ENCODE measurements at regions not wholly inside any gene's neighbourhood (a gene's known extent, or its start where the extent isn't known, plus 50 kb on each side); places are given as distances from the start of the nearest gene placed in this dataset.
A peak's percentile ranks its signal among the peaks of the same experiment; 100 is the strongest.

DNA sequence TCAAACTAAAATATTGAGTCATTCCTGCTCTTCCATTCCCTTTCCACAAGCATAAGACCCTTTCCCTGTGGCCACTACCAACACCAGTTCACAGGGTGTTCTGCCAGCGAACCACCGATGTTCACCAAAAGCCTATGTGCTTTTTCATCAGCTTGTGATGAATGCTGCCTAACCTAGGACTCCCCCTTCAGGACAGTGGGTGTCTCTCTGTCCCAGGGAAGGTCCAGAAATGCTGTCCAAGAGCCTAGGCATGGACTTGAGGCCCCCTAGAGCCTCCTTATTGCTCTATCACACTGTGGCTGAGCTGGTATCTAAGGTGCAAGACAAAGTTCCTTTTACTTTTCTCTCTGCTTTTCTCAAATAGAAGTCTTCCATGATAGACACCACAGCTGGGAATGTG is 1015.6 kb downstream of the PCDH19 start:
- TF ChIP-seq, protein P1, sequence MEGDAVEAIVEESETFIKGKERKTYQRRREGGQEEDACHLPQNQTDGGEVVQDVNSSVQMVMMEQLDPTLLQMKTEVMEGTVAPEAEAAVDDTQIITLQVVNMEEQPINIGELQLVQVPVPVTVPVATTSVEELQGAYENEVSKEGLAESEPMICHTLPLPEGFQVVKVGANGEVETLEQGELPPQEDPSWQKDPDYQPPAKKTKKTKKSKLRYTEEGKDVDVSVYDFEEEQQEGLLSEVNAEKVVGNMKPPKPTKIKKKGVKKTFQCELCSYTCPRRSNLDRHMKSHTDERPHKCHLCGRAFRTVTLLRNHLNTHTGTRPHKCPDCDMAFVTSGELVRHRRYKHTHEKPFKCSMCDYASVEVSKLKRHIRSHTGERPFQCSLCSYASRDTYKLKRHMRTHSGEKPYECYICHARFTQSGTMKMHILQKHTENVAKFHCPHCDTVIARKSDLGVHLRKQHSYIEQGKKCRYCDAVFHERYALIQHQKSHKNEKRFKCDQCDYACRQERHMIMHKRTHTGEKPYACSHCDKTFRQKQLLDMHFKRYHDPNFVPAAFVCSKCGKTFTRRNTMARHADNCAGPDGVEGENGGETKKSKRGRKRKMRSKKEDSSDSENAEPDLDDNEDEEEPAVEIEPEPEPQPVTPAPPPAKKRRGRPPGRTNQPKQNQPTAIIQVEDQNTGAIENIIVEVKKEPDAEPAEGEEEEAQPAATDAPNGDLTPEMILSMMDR (conservative IDR thresholded peaks at IDR 0.05), result peak; percentile 69
- Histone ChIP-seq H3K4ac (ENCODE audit: low read depth, low read length) (no peak overlapping the region), H4K5ac (ENCODE audit: insufficient read length, low read depth, low read length) (no peak overlapping the region), H3K9me3 (ENCODE audit: control insufficient read depth, low read depth, low read length) (no peaks in the 10 kb centered on the region), H3K9ac (ENCODE audit: extremely low read depth, insufficient read length, low read length) (no peak overlapping the region), H3T11ph (ENCODE audit: low read length) (no peak overlapping the region), H3K56ac (ENCODE audit: insufficient read length, low read depth, low read length) (no peak overlapping the region), H3K79me2 (ENCODE audit: insufficient read depth, low read length) (no peaks in the 10 kb centered on the region), H4K20me1 (ENCODE audit: control insufficient read depth, insufficient read depth, insufficient read length) (no peaks in the 10 kb centered on the region), H2BK12ac (ENCODE audit: insufficient read length, low read depth, low read length) (no peak overlapping the region), H3K14ac (ENCODE audit: insufficient read depth, low read length) (no peak overlapping the region), H3K4me1 (ENCODE audit: insufficient read depth, low read length) (no peaks in the 10 kb centered on the region), H2AFZ (ENCODE audit: low read length) (no peak overlapping the region), H2BK15ac (ENCODE audit: low read depth, low read length) (no peak overlapping the region), H3K79me1 (ENCODE audit: insufficient read depth, low read depth, low read length, poor library complexity, severe bottlenecking) (no peaks in the 10 kb centered on the region), H2BK20ac (ENCODE audit: low read depth, low read length, poor library complexity, severe bottlenecking) (no peak overlapping the region), H4K8ac (replicated peaks; ENCODE audit: insufficient read length, low read depth, low read length) (no peak overlapping the region), H4K91ac (ENCODE audit: insufficient read length, low read depth, low read length) (no peak overlapping the region), H2AK5ac (ENCODE audit: insufficient read length, low read length) (no peak overlapping the region), H3K27ac (ENCODE audit: insufficient read length, low read depth, low read length) (no peak overlapping the region), H3K18ac (ENCODE audit: insufficient read length, low read depth, low read length) (no peak overlapping the region), H3K23ac (ENCODE audit: insufficient read length, low read depth, low read length) (no peak overlapping the region), H2BK120ac (ENCODE audit: low read depth, low read length, poor library complexity, severe bottlenecking) (no peak overlapping the region), H3K4me2 (ENCODE audit: insufficient read depth, insufficient read length, low read length) (no peak overlapping the region), H3K23me2 (ENCODE audit: insufficient read length, low read depth, low read length, poor library complexity, severe bottlenecking) (no peaks in the 10 kb centered on the region), H2BK5ac (ENCODE audit: insufficient read length, low read length) (no peak overlapping the region), H3K27me3 (ENCODE audit: insufficient read depth, low read length) (no peaks in the 10 kb centered on the region)
- H3K27me3 Mint-ChIP-seq (ENCODE audit: low read depth), result no peaks in the 10 kb centered on the region
- H3K4me3 Mint-ChIP-seq, result no peak overlapping the region
- H3K4me1 Mint-ChIP-seq, result peaks cover 4 to 8% of the 10 kb centered on the region in 2 experiments
- no CpG with 5 or more reads among the region's 2 CpGs for WGBS (ENCODE audit: extremely low coverage, insufficient read length, low lambda C conversion rate)
- H3K9me3 Mint-ChIP-seq, result peaks cover 3 to 6% of the 10 kb centered on the region in 2 experiments; a peak in 3 of 5 replicates
- no peaks in the 10 kb centered on the region for H3K36me3 Mint-ChIP-seq (ENCODE audit: insufficient read depth in 1 of 3, low read depth in 3 of 3)
- peak; percentile 56 for DNase-seq
- no peak overlapping the region for H3K27ac Mint-ChIP-seq

Data from H9 (cell line).